HG03175 (cell line): ENCODE measurements at regions not wholly inside any gene's neighbourhood (a gene's known extent, or its start where the extent isn't known, plus 50 kb on each side); places are given as distances from the start of the nearest gene placed in this dataset.
"Not testable (repeated sequence)": the region's sequence is repeated elsewhere in the genome, so short reads cannot be mapped to it uniquely, and the experiment has no call there.

ENCODE experiments used
- ATAC-seq: cut with Tn5 transposase; IDR thresholded peaks from one replicate; pipeline ENCODE4 v1.9.1; 2021; ENCODE audit warnings: mild to moderate bottlenecking, moderate library complexity; ENCODE audit not compliant: unreplicated experiment

- ATAC-seq, result no peak
These were observed 109.9 kb downstream of the TANC2 start for GRCh38 chr17:63075969-63076368.

GRCh38 chr17:63078707-63079106 is 112.7 kb downstream of the TANC2 start:
- ATAC-seq, result no peak

GRCh38 chr17:63082273-63082861 is 116.3 kb downstream of the TANC2 start:
- ATAC-seq, result no peak

GRCh38 chr17:63082952-63083351 is 116.9 kb downstream of the TANC2 start:
- no peak for ATAC-seq

GRCh38 chr17:63086483-63087185 is 120.6 kb downstream of the TANC2 start:
- no peak for ATAC-seq

- not testable (repeated sequence) for ATAC-seq
These were observed 124.5 kb downstream of the TANC2 start for GRCh38 chr17:63090358-63091114.

GRCh38 chr17:63091909-63092308 is 125.9 kb downstream of the TANC2 start:
- not testable (repeated sequence) for ATAC-seq

GRCh38 chr17:63094631-63095030 is 128.6 kb downstream of the TANC2 start:
- ATAC-seq, result no peak

- ATAC-seq, result no peak
These were observed 129.4 kb downstream of the TANC2 start for GRCh38 chr17:63095459-63095858.

- ATAC-seq, result no peak
These were observed 129.8 kb downstream of the TANC2 start for GRCh38 chr17:63095879-63096278.

GRCh38 chr17:63096426-63096825 is 130.4 kb downstream of the TANC2 start:
- ATAC-seq, result no peak

GRCh38 chr17:63099425-63099824 is 133.4 kb downstream of the TANC2 start:
- no peak for ATAC-seq

GRCh38 chr17:63102034-63102433 is 136.0 kb downstream of the TANC2 start:
- no peak for ATAC-seq

GRCh38 chr17:63106050-63106449 is 140.0 kb downstream of the TANC2 start:
- ATAC-seq, result no peak

GRCh38 chr17:63109661-63110060 is 143.6 kb downstream of the TANC2 start:
- ATAC-seq, result no peak

GRCh38 chr17:63113167-63113566 is 147.1 kb downstream of the TANC2 start:
- ATAC-seq, result no peak

GRCh38 chr17:63116228-63116627 is 150.2 kb downstream of the TANC2 start:
- ATAC-seq, result no peak

- ATAC-seq, result no peak
These were observed 151.2 kb downstream of the TANC2 start for GRCh38 chr17:63116967-63117830.

- no peak for ATAC-seq
These were observed 154.4 kb downstream of the TANC2 start for GRCh38 chr17:63120406-63120805.

GRCh38 chr17:63124536-63124935 is 158.5 kb downstream of the TANC2 start:
- ATAC-seq, result no peak

GRCh38 chr17:63124958-63125357 is 158.9 kb downstream of the TANC2 start:
- no peak for ATAC-seq
